ENCODE measurements at regions not wholly inside any gene's neighbourhood (a gene's known extent, or its start where the extent isn't known, plus 50 kb on each side); places are given as distances from the start of the nearest gene placed in this dataset.

DNA sequence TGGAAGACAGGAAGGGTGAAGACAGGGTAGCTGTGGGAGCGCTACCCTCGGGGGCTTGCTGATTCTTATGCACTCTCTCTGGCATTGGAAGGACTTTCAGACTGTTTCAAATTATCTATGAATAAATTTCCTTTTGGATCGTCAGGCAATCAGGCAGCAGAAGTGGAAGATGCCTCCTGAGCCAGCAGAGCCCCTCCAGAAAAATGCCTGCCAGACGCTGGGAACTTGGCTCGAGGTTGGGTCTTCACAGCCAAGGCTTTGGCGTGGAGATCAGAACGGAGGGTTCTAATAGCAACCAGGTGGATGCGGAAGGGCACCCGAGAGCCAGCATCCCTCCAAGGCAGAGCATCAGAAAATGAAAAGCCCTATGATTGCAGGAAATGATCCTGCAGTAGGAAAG, 119.2 kb upstream of the RFLNA start:
- Histone ChIP-seq H3K4me2 (ENCODE audit: low read length) (no peak overlapping the region), H4K20me1 (ENCODE audit: insufficient read depth) (no peaks in the 10 kb centered on the region), H3K36me3 (ENCODE audit: insufficient read depth, low read length) (no peaks in the 10 kb centered on the region), H3K4me3 (ENCODE audit: low read length) (no peak overlapping the region), H3K9me2 (ENCODE audit: insufficient read depth, low read length) (no peaks in the 10 kb centered on the region), H3K79me2 (replicated peaks; ENCODE audit: insufficient read depth, low read length) (no peaks in the 10 kb centered on the region), H3K27me3 (ENCODE audit: insufficient read depth, low read depth, low read length) (no peaks in the 10 kb centered on the region), H2AFZ (ENCODE audit: low read depth, low read length) (no peak overlapping the region), H3K9ac (ENCODE audit: low read length) (no peak overlapping the region), H3K27ac (ENCODE audit: low read length) (no peak overlapping the region), H3F3A (ENCODE audit: insufficient read depth, low read length, poor library complexity, severe bottlenecking) (no peaks in the 10 kb centered on the region), H3K9me3 (ENCODE audit: low read length) (no peaks in the 10 kb centered on the region)
- TF ChIP-seq, protein P1, sequence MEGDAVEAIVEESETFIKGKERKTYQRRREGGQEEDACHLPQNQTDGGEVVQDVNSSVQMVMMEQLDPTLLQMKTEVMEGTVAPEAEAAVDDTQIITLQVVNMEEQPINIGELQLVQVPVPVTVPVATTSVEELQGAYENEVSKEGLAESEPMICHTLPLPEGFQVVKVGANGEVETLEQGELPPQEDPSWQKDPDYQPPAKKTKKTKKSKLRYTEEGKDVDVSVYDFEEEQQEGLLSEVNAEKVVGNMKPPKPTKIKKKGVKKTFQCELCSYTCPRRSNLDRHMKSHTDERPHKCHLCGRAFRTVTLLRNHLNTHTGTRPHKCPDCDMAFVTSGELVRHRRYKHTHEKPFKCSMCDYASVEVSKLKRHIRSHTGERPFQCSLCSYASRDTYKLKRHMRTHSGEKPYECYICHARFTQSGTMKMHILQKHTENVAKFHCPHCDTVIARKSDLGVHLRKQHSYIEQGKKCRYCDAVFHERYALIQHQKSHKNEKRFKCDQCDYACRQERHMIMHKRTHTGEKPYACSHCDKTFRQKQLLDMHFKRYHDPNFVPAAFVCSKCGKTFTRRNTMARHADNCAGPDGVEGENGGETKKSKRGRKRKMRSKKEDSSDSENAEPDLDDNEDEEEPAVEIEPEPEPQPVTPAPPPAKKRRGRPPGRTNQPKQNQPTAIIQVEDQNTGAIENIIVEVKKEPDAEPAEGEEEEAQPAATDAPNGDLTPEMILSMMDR (IDR thresholded peaks at IDR 0.05; ENCODE audit: poor library complexity, severe bottlenecking): no peak
- TF ChIP-seq TAF1 (IDR thresholded peaks at IDR 0.05; ENCODE audit: low read depth): no peak
- TF ChIP-seq EZH2 (IDR thresholded peaks at IDR 0.05; ENCODE audit: borderline replicate concordance, insufficient read depth, low read length, poor library complexity, severe bottlenecking): no peak

DNA sequence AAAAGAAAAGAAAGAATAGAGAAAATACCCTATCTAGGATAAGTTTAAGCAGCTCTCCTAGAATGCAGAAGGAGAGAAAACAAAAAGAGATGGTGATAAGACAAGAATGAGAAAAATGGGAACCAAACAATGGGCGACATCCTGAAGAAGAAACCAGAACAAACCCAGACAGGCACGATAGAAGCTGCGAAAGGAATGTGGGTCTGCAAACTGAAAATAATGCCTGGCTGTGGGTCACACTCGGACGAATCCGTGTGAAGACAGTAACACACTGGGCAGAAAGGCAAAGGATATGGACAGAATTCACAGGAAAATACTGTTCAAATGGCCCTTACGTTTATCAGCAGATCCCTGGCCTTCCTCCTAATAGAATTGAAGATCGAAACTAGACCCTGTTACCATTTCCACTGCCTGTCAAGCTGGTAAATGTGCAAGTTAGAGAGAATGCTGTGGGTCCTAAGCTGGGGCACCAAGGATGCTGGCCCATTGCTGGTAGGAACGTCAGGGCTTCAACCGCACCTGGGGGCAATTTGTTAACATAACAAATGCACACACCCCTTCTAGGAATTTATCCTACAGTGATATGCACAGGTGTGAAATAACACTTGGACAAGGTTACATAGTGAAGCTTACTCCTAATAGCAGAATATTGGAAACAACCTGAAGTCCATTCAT, 117.5 kb upstream of the RFLNA start:
- Histone ChIP-seq H3K79me2 (replicated peaks; ENCODE audit: insufficient read depth, low read length) (no peaks in the 10 kb centered on the region), H3K27me3 (ENCODE audit: insufficient read depth, low read depth, low read length) (no peaks in the 10 kb centered on the region), H3K9ac (ENCODE audit: low read length) (no peak overlapping the region), H3K4me2 (ENCODE audit: low read length) (no peak overlapping the region), H3K27ac (ENCODE audit: low read length) (no peak overlapping the region), H3K9me3 (ENCODE audit: low read length) (no peaks in the 10 kb centered on the region), H3K4me3 (ENCODE audit: low read length) (no peak overlapping the region), H2AFZ (ENCODE audit: low read depth, low read length) (no peak overlapping the region), H3F3A (ENCODE audit: insufficient read depth, low read length, poor library complexity, severe bottlenecking) (no peaks in the 10 kb centered on the region), H3K36me3 (ENCODE audit: insufficient read depth, low read length) (no peaks in the 10 kb centered on the region), H4K20me1 (ENCODE audit: insufficient read depth) (no peaks in the 10 kb centered on the region), H3K9me2 (ENCODE audit: insufficient read depth, low read length) (no peaks in the 10 kb centered on the region)
- TF ChIP-seq RAD21 (conservative IDR thresholded peaks at IDR 0.05) (no peak), EP300 (conservative IDR thresholded peaks at IDR 0.05; ENCODE audit: poor library complexity, severe bottlenecking) (no peak), MXI1 (conservative IDR thresholded peaks at IDR 0.05; ENCODE audit: poor library complexity, severe bottlenecking) (no peak), POLR2AphosphoS5 (IDR thresholded peaks at IDR 0.05) (no peak), EZH2 (IDR thresholded peaks at IDR 0.05; ENCODE audit: borderline replicate concordance, insufficient read depth, low read length, poor library complexity, severe bottlenecking) (no peak), TAF1 (IDR thresholded peaks at IDR 0.05; ENCODE audit: low read depth) (no peak)
- TF ChIP-seq, protein P2, sequence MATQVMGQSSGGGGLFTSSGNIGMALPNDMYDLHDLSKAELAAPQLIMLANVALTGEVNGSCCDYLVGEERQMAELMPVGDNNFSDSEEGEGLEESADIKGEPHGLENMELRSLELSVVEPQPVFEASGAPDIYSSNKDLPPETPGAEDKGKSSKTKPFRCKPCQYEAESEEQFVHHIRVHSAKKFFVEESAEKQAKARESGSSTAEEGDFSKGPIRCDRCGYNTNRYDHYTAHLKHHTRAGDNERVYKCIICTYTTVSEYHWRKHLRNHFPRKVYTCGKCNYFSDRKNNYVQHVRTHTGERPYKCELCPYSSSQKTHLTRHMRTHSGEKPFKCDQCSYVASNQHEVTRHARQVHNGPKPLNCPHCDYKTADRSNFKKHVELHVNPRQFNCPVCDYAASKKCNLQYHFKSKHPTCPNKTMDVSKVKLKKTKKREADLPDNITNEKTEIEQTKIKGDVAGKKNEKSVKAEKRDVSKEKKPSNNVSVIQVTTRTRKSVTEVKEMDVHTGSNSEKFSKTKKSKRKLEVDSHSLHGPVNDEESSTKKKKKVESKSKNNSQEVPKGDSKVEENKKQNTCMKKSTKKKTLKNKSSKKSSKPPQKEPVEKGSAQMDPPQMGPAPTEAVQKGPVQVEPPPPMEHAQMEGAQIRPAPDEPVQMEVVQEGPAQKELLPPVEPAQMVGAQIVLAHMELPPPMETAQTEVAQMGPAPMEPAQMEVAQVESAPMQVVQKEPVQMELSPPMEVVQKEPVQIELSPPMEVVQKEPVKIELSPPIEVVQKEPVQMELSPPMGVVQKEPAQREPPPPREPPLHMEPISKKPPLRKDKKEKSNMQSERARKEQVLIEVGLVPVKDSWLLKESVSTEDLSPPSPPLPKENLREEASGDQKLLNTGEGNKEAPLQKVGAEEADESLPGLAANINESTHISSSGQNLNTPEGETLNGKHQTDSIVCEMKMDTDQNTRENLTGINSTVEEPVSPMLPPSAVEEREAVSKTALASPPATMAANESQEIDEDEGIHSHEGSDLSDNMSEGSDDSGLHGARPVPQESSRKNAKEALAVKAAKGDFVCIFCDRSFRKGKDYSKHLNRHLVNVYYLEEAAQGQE (IDR thresholded peaks at IDR 0.05; ENCODE audit: borderline replicate concordance): no peak
- TF ChIP-seq, protein P1 (IDR thresholded peaks at IDR 0.05; ENCODE audit: poor library complexity, severe bottlenecking): no peak

Measured in neural cell (in vitro differentiated cells).